Dedifferentiated amniotic fluid mesenchymal stem cell (primary cell): ENCODE measurements at regions not wholly inside any gene's neighbourhood (a gene's known extent, or its start where the extent isn't known, plus 50 kb on each side); places are given as distances from the start of the nearest gene placed in this dataset.

Source experiments
- DNase-seq: peaks from one replicate; pipeline ENCODE4 v3.0.0-alpha.2; 2016; ENCODE audit errors: extremely low spot score

GRCh38 chr18:71523483-71524435 is 1020.4 kb downstream of the CBLN2 start:
- no peak for DNase-seq

GRCh38 chr18:71505526-71505925 is 1038.6 kb downstream of the CBLN2 start:
- DNase-seq = no peak

- no peak for DNase-seq
These were observed 1040.9 kb downstream of the CBLN2 start for GRCh38 chr18:71503222-71503621.

- no peak for DNase-seq
These were observed 1058.5 kb downstream of the CBLN2 start for GRCh38 chr18:71485611-71486010.

GRCh38 chr18:71471963-71472725 is 1072.0 kb downstream of the CBLN2 start:
- no peak for DNase-seq

GRCh38 chr18:71456206-71456605 is 1087.9 kb downstream of the CBLN2 start:
- no peak for DNase-seq

GRCh38 chr18:71450257-71450656 is 1093.9 kb downstream of the CBLN2 start:
- DNase-seq = no peak

GRCh38 chr18:71443706-71444480 is 1100.2 kb downstream of the CBLN2 start:
- no peak for DNase-seq

GRCh38 chr18:71442731-71443141 is 1101.4 kb downstream of the CBLN2 start:
- no peak for DNase-seq

- no peak for DNase-seq
These were observed 1103.0 kb downstream of the CBLN2 start for GRCh38 chr18:71441156-71441555.

GRCh38 chr18:71437511-71437910 is 1106.6 kb downstream of the CBLN2 start:
- DNase-seq = no peak

- no peak for DNase-seq
These were observed 1110.8 kb downstream of the CBLN2 start for GRCh38 chr18:71433373-71433772.

- no peak for DNase-seq
These were observed 1112.5 kb downstream of the CBLN2 start for GRCh38 chr18:71431689-71432088.

- no peak for DNase-seq
These were observed 1113.0 kb downstream of the CBLN2 start for GRCh38 chr18:71431171-71431570.

- no peak for DNase-seq
These were observed 1117.7 kb downstream of the CBLN2 start for GRCh38 chr18:71426441-71426840.

- DNase-seq = no peak
These were observed 1116.4 kb downstream of the SOCS6 start for GRCh38 chr18:71405169-71405809.

- DNase-seq = no peak
These were observed 1114.7 kb downstream of the SOCS6 start for GRCh38 chr18:71403501-71403900.

GRCh38 chr18:71398531-71398930 is 1109.7 kb downstream of the SOCS6 start:
- DNase-seq = no peak

GRCh38 chr18:71388148-71388547 is 1099.3 kb downstream of the SOCS6 start:
- DNase-seq = no peak

GRCh38 chr18:71374294-71375000 is 1085.6 kb downstream of the SOCS6 start:
- no peak for DNase-seq
